Fibroblast of lung (primary cell): ENCODE measurements at regions not wholly inside any gene's neighbourhood (a gene's known extent, or its start where the extent isn't known, plus 50 kb on each side); places are given as distances from the start of the nearest gene placed in this dataset.

Experiments
- CTCF ChIP-seq, 2 donors: IDR thresholded peaks in 1 of 2; conservative IDR thresholded peaks in 1 of 2; 1 replicate in 1 of 2; 2 replicates in 1 of 2; pipeline ENCODE4 v1.5.1; 2011 to 2012; ENCODE audit warnings: low read length in 2 of 2, control low read depth in 1 of 2, inconsistent platforms in 1 of 2, low read depth in 1 of 2, mild to moderate bottlenecking in 1 of 2
- EZH2 ChIP-seq: IDR thresholded peaks from 2 replicates; pipeline ENCODE4 v1.5.1; 2012; ENCODE audit warnings: low read length, control low read depth, mild to moderate bottlenecking; ENCODE audit errors: missing control alignments

- TF ChIP-seq EZH2: no peak
- TF ChIP-seq CTCF (conservative IDR thresholded peaks at IDR 0.05 in 1 of 2, IDR thresholded peaks at IDR 0.05 in 1 of 2; ENCODE audit: low read depth in 1 of 2, low read length in 2 of 2): no peak
Measured at GRCh38 chr15:100725121-100726069, 123.0 kb downstream of the ASB7 start.
